HG03378 (cell line): ENCODE measurements at regions not wholly inside any gene's neighbourhood (a gene's known extent, or its start where the extent isn't known, plus 50 kb on each side); places are given as distances from the start of the nearest gene placed in this dataset.
"Not testable (repeated sequence)": the region's sequence is repeated elsewhere in the genome, so short reads cannot be mapped to it uniquely, and the experiment has no call there.

Source experiments
- ATAC-seq: cut with Tn5 transposase; IDR thresholded peaks from one replicate; pipeline ENCODE4 v1.9.1; 2021; ENCODE audit warnings: mild to moderate bottlenecking, moderate library complexity; ENCODE audit not compliant: unreplicated experiment

GRCh38 chr2:39998617-39999016, 219.6 kb upstream of the THUMPD2 start:
- no peak for ATAC-seq

GRCh38 chr2:39996653-39997080, 217.6 kb upstream of the THUMPD2 start:
- ATAC-seq, result no peak

DNA sequence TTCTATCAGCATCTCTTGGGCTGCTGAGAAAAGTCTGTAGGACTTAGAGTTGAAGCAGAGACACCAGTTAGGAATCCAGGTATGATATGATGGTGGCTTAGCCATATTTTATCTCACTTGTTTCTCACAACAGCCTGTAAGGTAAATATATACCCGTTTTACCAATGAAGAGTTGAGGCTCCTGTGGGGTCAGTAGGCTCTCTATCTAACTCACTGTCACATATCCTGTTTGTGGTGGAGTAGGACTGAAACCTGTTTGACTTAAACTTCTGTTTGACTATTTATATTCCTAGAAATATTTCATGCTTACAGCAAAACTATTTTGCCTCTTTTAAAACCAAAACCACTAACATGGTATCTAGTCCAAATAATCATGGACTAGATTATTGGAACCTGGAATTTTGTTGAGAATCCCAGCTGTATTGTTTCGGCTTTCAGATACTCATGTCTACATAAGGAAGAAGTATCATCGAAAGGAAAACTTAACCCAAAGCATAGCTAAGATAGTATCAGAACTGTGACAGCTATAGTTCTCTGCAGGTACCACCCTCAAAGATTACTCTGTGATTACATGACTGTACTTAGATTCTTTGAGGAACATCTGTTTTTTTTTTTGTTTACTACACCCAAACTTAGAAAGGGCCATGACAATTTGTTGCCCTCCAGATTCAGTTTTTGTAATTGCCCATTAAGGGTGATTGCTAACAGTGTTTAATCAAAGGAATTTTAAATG, 216.1 kb upstream of the THUMPD2 start:
- no peak for ATAC-seq

- ATAC-seq, result no peak
Observed at GRCh38 chr2:39994151-39994550, 215.1 kb upstream of the THUMPD2 start.

GRCh38 chr2:39991298-39991697, 212.2 kb upstream of the THUMPD2 start:
- no peak for ATAC-seq

- ATAC-seq, result no peak
Observed at GRCh38 chr2:39990335-39990900, 211.4 kb upstream of the THUMPD2 start.

DNA sequence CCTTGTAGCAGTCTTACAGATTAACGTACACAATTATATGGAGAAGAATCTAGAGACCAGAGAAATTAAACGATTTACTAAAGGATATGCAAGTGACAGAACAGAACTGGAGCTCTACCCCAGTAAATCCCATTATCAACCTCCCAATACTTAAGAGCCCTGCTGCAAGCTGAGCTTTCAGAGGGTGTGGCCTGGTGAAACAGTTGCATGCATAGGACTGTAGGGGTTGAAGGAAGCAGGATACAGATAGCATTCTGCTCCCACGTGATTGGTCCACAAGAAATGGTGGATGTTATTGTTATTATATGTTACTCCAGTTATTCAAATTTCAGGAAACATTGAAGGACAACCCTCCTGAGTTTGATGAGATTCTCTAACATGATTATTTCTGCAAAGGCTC, 210.8 kb upstream of the THUMPD2 start:
- ATAC-seq, result no peak

- ATAC-seq, result no peak
Observed at GRCh38 chr2:39981883-39982311, 202.8 kb upstream of the THUMPD2 start.

DNA sequence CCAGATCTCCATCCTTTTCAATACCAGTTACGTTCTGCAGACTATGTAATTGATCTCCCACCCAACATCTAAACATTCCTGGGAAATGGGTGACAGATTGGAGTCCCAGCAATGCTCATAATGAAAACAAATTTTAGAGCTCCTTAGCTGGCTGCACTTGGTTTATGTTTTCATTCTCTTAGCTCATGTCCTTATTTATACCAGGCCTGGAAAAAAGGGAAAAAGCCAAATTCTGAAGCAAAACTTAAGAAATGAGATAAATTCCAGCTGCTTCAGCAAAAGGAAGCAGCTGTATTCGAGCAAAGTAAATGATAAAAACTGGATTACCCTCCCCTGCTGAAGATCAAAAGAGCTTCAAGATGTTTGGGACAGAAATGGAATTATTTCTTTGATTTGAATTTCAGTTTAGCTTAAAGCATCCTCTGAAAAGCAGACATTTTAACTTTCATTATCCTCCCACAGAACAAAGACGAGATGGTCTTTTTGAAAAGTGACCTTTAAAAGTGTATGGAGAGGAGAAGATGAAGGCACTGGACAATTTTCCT, 196.5 kb upstream of the THUMPD2 start:
- ATAC-seq, result no peak

DNA sequence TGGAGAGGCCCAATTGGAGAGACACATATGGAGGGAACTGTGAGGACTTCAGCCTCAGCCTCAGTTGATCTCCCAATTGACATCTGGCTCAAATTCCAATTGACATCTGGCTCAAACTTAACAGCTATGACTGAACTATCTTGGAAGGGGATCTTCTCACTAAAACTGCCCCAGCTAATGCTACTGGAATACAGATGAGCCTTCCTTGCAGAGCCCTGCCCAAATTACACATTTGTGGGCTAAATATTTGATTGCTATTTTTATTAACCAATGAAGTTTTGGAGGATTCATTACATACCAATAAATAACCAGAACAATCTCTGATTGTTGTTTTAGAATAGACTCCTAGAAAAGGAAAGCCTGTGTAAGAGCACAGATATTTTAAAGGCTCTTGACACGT, 189.0 kb upstream of the THUMPD2 start:
- no peak for ATAC-seq

- ATAC-seq, result not testable (repeated sequence)
Observed at GRCh38 chr2:39960681-39961080, 181.6 kb upstream of the THUMPD2 start.

GRCh38 chr2:39954346-39954745, 175.3 kb upstream of the THUMPD2 start:
- no peak for ATAC-seq

GRCh38 chr2:39949131-39949530, 170.1 kb upstream of the THUMPD2 start:
- ATAC-seq, result no peak

DNA sequence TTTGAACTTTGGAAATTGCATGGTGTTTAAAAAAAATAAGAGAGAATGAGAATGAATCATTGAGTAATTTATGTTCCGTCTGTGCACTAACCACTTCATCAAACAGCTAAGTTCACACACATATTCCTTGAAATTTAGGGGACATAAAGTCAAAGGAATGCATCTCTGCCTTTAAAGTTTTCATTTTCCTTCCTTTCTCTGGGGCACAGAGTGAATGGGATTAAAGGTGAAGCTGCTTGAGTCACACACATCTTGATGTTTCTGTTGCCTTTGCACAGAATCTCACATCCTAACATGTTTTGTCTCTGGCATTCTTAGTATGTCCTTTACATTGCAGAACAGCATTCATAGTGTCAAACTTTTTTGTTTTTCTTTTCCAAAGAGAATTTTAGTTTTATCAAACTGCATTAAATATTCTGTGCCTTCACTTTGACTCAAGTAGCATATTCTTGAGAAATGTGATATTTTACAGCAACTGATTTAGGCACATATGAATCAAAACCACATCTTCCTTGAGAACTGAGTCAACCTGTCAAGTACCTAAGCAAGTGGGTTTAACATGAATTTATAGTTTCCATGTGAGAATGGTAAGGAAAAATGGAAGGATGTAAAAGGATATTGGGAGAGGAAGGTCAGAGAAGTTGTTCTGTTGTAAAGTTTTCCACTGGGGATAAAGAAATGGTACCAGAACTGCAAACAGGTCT, 169.1 kb upstream of the THUMPD2 start:
- no peak for ATAC-seq

DNA sequence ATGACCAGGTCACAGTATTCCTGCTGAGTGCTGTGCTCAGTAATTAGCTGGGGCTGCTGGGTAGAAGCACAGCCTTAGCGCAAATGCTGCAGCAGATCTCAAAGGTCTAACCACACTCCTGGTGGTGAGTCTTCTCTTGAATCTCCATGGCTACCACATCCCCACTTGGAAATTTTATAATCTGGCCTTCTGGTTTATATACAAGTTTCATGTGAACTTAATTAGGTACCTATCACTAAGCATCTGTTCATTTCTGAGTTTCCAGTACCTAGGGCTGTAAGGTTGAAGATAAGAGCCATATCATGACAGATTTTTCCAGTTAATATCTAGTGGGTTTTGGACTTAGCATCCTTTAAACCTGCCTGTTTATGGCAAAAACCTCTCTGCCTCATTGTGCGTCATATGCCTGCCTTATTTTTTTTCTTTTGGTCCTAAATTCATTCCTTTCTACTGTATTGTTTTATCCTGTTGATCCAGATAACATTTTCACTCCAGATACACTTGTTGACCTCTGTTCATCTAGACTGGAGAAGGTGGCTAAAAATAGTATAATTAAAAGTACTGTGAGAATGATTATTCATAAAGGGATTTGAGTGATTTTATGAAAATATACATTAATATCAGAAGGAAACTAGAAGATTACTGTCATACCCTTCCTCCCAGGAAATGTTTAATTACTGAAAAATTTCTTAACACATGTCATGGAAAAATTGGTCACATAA, 168.4 kb upstream of the THUMPD2 start:
- no peak for ATAC-seq

GRCh38 chr2:39942950-39943349, 163.9 kb upstream of the THUMPD2 start:
- no peak for ATAC-seq

DNA sequence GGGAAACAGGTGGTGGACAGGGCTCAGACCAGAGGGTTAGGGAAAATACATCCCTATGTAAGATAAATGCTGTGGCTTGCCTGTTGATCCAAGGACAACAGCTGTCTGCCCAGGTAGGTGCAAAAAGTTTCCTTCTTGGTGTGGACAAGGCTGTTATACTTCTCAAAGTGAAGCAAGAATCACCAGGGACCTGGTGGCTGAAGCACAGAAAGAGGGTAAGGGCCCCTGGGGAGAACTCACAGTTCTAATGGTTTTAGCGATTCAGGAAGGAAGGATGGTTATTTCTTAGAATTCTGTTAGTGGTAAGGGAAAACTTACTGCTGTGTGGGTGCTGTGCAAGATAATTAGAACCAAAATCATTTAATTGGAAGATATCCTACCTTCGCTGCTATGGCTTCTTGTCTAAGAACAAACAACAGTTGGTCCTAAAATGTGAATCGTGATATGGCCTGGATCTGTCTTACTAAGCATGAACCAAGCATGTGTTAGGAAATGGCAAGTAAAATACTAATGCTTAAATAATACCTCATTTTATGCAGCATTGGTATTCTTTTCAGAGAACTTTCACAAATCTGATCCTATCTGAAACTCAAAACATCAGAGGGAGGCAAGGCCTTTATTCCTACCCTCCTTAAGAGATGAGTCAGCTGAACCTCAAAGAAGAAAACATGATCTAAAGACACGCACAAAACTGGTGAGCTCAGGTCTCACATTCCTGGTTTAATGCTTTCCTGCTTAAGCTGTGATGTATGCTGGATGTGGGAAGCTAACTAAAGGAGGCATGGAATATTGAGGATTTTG, 159.2 kb upstream of the THUMPD2 start:
- no peak for ATAC-seq

GRCh38 chr2:39937621-39938020, 158.6 kb upstream of the THUMPD2 start:
- no peak for ATAC-seq

DNA sequence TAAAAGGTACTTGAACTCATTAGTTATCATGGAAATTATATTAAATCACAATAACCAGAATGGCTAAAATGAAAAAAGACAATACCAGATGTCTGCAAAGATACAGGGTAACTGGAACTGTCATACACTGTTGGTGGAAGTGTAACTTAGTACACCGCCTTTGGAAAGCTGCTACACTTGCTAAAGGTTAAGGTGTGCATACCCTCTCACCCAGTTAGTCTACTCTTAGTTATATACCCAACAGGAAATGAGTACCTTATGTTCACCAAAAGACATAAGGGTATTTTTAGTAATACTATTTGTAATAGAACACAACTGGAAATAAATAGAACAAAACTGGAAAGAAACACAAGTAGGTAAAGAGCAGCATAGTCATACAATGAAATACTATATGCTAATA, 155.8 kb upstream of the THUMPD2 start:
- no peak for ATAC-seq

GRCh38 chr2:39933196-39933595, 154.1 kb upstream of the THUMPD2 start:
- ATAC-seq, result no peak
